GM18858 (cell line): ENCODE measurements at regions not wholly inside any gene's neighbourhood (a gene's known extent, or its start where the extent isn't known, plus 50 kb on each side); places are given as distances from the start of the nearest gene placed in this dataset.

Experiments
- ATAC-seq: cut with Tn5 transposase; IDR thresholded peaks from one replicate; pipeline ENCODE4 v1.9.1; 2021; ENCODE audit not compliant: unreplicated experiment

GRCh38 chr22:49322861-49323622 lies 504.6 kb downstream of the BRD1 start:
- ATAC-seq = no peak

- no peak for ATAC-seq
Observed at GRCh38 chr22:49322231-49322630, 505.4 kb downstream of the BRD1 start.

- no peak for ATAC-seq
Observed at GRCh38 chr22:49321477-49322055, 506.1 kb downstream of the BRD1 start.

- ATAC-seq = no peak
Observed at GRCh38 chr22:49320714-49321476, 506.8 kb downstream of the BRD1 start.

- ATAC-seq = no peak
Observed at GRCh38 chr22:49317369-49317768, 510.3 kb downstream of the BRD1 start.

- no peak for ATAC-seq
Observed at GRCh38 chr22:49312601-49313000, 515.1 kb downstream of the BRD1 start.

GRCh38 chr22:49310354-49310753 lies 517.3 kb downstream of the BRD1 start:
- ATAC-seq = no peak

GRCh38 chr22:49308300-49308699 lies 519.4 kb downstream of the BRD1 start:
- ATAC-seq = no peak

GRCh38 chr22:49307870-49308269 lies 519.8 kb downstream of the BRD1 start:
- ATAC-seq = no peak

GRCh38 chr22:49307481-49307830 lies 520.2 kb downstream of the BRD1 start:
- no peak for ATAC-seq

- no peak for ATAC-seq
Observed at GRCh38 chr22:49306632-49307480, 520.8 kb downstream of the BRD1 start.

- no peak for ATAC-seq
Observed at GRCh38 chr22:49305966-49306631, 521.6 kb downstream of the BRD1 start.

GRCh38 chr22:49305214-49305965 lies 522.3 kb downstream of the BRD1 start:
- no peak for ATAC-seq

GRCh38 chr22:49303781-49304461 lies 523.8 kb downstream of the BRD1 start:
- ATAC-seq = no peak

- ATAC-seq = no peak
Observed at GRCh38 chr22:49303061-49303735, 524.5 kb downstream of the BRD1 start.

GRCh38 chr22:49302530-49302929 lies 525.1 kb downstream of the BRD1 start:
- ATAC-seq = no peak

GRCh38 chr22:49302150-49302460 lies 525.6 kb downstream of the BRD1 start:
- ATAC-seq = no peak

- no peak for ATAC-seq
Observed at GRCh38 chr22:49301398-49302149, 526.1 kb downstream of the BRD1 start.
